ENCODE measurements at regions not wholly inside any gene's neighbourhood (a gene's known extent, or its start where the extent isn't known, plus 50 kb on each side); places are given as distances from the start of the nearest gene placed in this dataset.

GRCh38 chr6:104126315-104127005, 733.3 kb downstream of the HACE1 start:
- no peaks in the 10 kb centered on the region for H3K9me3 ChIP-seq (ENCODE audit: control insufficient read depth, low read length)
- H3K36me3 ChIP-seq (ENCODE audit: control insufficient read depth, insufficient read depth, low read length): no peaks in the 10 kb centered on the region
- DNase-seq: no peak
- no peaks in the 10 kb centered on the region for H3K27me3 ChIP-seq (replicated peaks; ENCODE audit: control insufficient read depth, insufficient read depth, low read length, poor library complexity, severe bottlenecking)
- H3K4me1 ChIP-seq (ENCODE audit: control insufficient read depth, insufficient read depth, low read length, poor library complexity, severe bottlenecking): no peaks in the 10 kb centered on the region
- no peak overlapping the region for H3K4me3 ChIP-seq (ENCODE audit: insufficient read depth, low read depth, low read length, poor library complexity, severe bottlenecking)
- no peak overlapping the region for H3K27ac ChIP-seq (ENCODE audit: insufficient read depth, low read length, poor library complexity, severe bottlenecking)

GRCh38 chr6:104123227-104123626, 736.5 kb downstream of the HACE1 start:
- Histone ChIP-seq H3K4me1 (ENCODE audit: control insufficient read depth, insufficient read depth, low read length, poor library complexity, severe bottlenecking) (no peaks in the 10 kb centered on the region), H3K9me3 (ENCODE audit: control insufficient read depth, low read length) (no peaks in the 10 kb centered on the region), H3K4me3 (ENCODE audit: insufficient read depth, low read depth, low read length, poor library complexity, severe bottlenecking) (no peak overlapping the region), H3K27me3 (replicated peaks; ENCODE audit: control insufficient read depth, insufficient read depth, low read length, poor library complexity, severe bottlenecking) (no peaks in the 10 kb centered on the region), H3K27ac (ENCODE audit: insufficient read depth, low read length, poor library complexity, severe bottlenecking) (no peak overlapping the region), H3K36me3 (ENCODE audit: control insufficient read depth, insufficient read depth, low read length) (no peaks in the 10 kb centered on the region)
- no peak for DNase-seq

DNA sequence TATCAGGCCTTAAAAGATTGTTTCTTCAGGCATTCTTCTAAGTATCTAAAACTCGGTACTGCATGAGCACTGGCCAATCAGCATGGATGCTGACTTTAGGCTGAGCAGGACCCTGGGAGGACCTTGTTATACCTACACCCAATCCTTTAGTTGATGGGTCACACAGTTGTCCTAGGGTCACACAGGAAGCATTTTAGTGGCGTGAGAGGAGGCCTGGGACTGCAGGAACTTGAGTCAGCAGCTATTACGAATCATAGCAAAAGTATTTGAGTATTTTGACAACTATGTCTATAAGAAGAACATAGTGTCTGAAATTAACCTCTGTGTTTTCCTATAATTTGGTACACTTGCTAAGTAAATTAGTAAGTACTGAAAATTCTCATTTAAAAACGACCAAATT, 741.4 kb downstream of the HACE1 start:
- Histone ChIP-seq H3K27ac (ENCODE audit: insufficient read depth, low read length, poor library complexity, severe bottlenecking) (no peak overlapping the region), H3K4me3 (ENCODE audit: insufficient read depth, low read depth, low read length, poor library complexity, severe bottlenecking) (no peak overlapping the region), H3K9me3 (ENCODE audit: control insufficient read depth, low read length) (no peaks in the 10 kb centered on the region), H3K36me3 (ENCODE audit: control insufficient read depth, insufficient read depth, low read length) (no peaks in the 10 kb centered on the region), H3K27me3 (replicated peaks; ENCODE audit: control insufficient read depth, insufficient read depth, low read length, poor library complexity, severe bottlenecking) (no peaks in the 10 kb centered on the region), H3K4me1 (ENCODE audit: control insufficient read depth, insufficient read depth, low read length, poor library complexity, severe bottlenecking) (no peaks in the 10 kb centered on the region)
- DNase-seq: no peak

GRCh38 chr6:104109806-104110205, 749.9 kb downstream of the HACE1 start:
- no peaks in the 10 kb centered on the region for H3K27me3 ChIP-seq (replicated peaks; ENCODE audit: control insufficient read depth, insufficient read depth, low read length, poor library complexity, severe bottlenecking)
- H3K4me1 ChIP-seq (ENCODE audit: control insufficient read depth, insufficient read depth, low read length, poor library complexity, severe bottlenecking): no peaks in the 10 kb centered on the region
- H3K4me3 ChIP-seq (ENCODE audit: insufficient read depth, low read depth, low read length, poor library complexity, severe bottlenecking): no peak overlapping the region
- no peaks in the 10 kb centered on the region for H3K9me3 ChIP-seq (ENCODE audit: control insufficient read depth, low read length)
- no peak for DNase-seq
- no peaks in the 10 kb centered on the region for H3K36me3 ChIP-seq (ENCODE audit: control insufficient read depth, insufficient read depth, low read length)
- no peak overlapping the region for H3K27ac ChIP-seq (ENCODE audit: insufficient read depth, low read length, poor library complexity, severe bottlenecking)

- no peaks in the 10 kb centered on the region for H3K4me1 ChIP-seq (ENCODE audit: control insufficient read depth, insufficient read depth, low read length, poor library complexity, severe bottlenecking)
- H3K27ac ChIP-seq (ENCODE audit: insufficient read depth, low read length, poor library complexity, severe bottlenecking): no peak overlapping the region
- H3K4me3 ChIP-seq (ENCODE audit: insufficient read depth, low read depth, low read length, poor library complexity, severe bottlenecking): no peak overlapping the region
- H3K27me3 ChIP-seq (replicated peaks; ENCODE audit: control insufficient read depth, insufficient read depth, low read length, poor library complexity, severe bottlenecking): no peaks in the 10 kb centered on the region
- no peaks in the 10 kb centered on the region for H3K36me3 ChIP-seq (ENCODE audit: control insufficient read depth, insufficient read depth, low read length)
- no peaks in the 10 kb centered on the region for H3K9me3 ChIP-seq (ENCODE audit: control insufficient read depth, low read length)
- DNase-seq: no peak
Measured at GRCh38 chr6:104108634-104109033, 751.1 kb downstream of the HACE1 start.

DNA sequence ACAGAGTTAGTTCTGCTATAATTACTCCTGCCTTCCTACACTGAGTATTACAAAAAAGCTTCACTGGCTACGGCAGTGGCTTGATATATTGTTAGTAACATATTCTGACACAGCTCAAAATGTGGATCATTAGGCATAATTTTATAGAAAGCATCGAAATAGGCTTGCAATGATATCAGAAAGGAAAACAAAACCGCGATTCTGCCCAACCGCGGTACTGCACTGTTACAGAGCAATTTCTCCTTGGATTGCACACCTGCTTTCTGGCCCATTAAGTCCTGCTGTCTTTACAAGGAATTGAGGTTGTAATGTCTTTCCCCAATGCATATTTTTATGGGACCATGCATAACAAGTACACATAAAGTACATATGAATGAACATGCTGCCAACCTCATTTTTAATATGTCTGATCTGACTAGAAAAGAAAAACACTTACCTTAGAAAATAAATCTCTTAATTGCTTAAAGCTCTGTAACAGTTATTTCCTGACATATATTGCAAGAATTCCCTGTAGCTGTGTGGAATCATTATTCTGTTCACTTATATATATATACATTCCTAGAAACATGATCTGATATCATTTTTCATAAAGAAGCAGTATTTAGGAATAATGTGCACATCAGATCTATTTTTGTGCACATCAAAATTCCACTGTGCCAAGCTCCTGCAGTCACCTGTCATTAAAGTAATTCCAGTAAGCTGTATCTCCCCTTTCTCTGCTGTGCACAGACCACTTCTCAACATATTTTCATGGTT, 763.9 kb downstream of the HACE1 start:
- no peaks in the 10 kb centered on the region for H3K27me3 ChIP-seq (replicated peaks; ENCODE audit: control insufficient read depth, insufficient read depth, low read length, poor library complexity, severe bottlenecking)
- no peaks in the 10 kb centered on the region for H3K9me3 ChIP-seq (ENCODE audit: control insufficient read depth, low read length)
- no peaks in the 10 kb centered on the region for H3K4me1 ChIP-seq (ENCODE audit: control insufficient read depth, insufficient read depth, low read length, poor library complexity, severe bottlenecking)
- no peak overlapping the region for H3K27ac ChIP-seq (ENCODE audit: insufficient read depth, low read length, poor library complexity, severe bottlenecking)
- no peaks in the 10 kb centered on the region for H3K36me3 ChIP-seq (ENCODE audit: control insufficient read depth, insufficient read depth, low read length)
- H3K4me3 ChIP-seq (ENCODE audit: insufficient read depth, low read depth, low read length, poor library complexity, severe bottlenecking): no peak overlapping the region
- no peak for DNase-seq

DNA sequence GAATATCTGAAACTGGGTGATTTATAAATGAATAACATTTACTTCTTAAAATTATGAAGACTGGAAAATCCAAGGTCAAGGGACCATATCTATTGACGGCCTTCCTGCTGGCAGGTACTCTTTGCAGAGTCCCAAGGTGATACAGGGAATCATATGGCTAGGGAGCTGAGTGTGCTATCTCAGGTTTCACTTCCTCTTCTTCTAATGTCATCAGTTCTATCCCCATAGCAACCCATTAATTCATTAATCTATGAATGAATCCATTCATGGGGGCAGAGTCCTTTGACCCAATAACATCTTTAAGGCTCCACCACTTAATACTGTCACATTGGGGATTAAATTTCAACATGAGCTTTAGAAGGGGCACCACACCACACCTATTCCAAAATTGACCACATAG, 772.0 kb downstream of the HACE1 start:
- Histone ChIP-seq H3K4me3 (ENCODE audit: insufficient read depth, low read depth, low read length, poor library complexity, severe bottlenecking) (no peak overlapping the region), H3K4me1 (ENCODE audit: control insufficient read depth, insufficient read depth, low read length, poor library complexity, severe bottlenecking) (no peaks in the 10 kb centered on the region), H3K27ac (ENCODE audit: insufficient read depth, low read length, poor library complexity, severe bottlenecking) (no peak overlapping the region), H3K27me3 (replicated peaks; ENCODE audit: control insufficient read depth, insufficient read depth, low read length, poor library complexity, severe bottlenecking) (no peaks in the 10 kb centered on the region), H3K9me3 (ENCODE audit: control insufficient read depth, low read length) (no peaks in the 10 kb centered on the region), H3K36me3 (ENCODE audit: control insufficient read depth, insufficient read depth, low read length) (no peaks in the 10 kb centered on the region)
- DNase-seq: no peak

DNA sequence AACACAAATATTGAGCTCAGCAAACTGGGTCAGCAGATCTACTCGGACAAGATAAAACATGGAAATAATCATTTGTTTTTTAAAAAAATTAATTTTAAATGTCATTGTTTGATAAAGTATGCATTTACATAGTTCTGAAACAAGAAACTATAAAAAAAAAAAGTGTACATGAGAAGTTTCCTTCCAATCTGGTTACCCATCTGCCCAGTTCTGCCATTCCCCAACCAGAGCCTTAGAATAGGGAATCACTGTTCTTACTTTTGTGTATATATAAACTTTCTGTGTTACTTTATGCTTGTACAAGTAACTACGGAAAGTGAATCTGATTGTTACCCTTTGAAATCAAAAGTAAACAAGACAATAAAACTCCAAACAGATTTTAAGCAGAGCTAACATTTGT, 791.4 kb downstream of the HACE1 start:
- H3K9me3 ChIP-seq (ENCODE audit: control insufficient read depth, low read length): no peaks in the 10 kb centered on the region
- DNase-seq: no peak
- no peaks in the 10 kb centered on the region for H3K27me3 ChIP-seq (replicated peaks; ENCODE audit: control insufficient read depth, insufficient read depth, low read length, poor library complexity, severe bottlenecking)
- H3K36me3 ChIP-seq (ENCODE audit: control insufficient read depth, insufficient read depth, low read length): no peaks in the 10 kb centered on the region
- no peak overlapping the region for H3K4me3 ChIP-seq (ENCODE audit: insufficient read depth, low read depth, low read length, poor library complexity, severe bottlenecking)
- no peaks in the 10 kb centered on the region for H3K4me1 ChIP-seq (ENCODE audit: control insufficient read depth, insufficient read depth, low read length, poor library complexity, severe bottlenecking)
- no peak overlapping the region for H3K27ac ChIP-seq (ENCODE audit: insufficient read depth, low read length, poor library complexity, severe bottlenecking)

DNA sequence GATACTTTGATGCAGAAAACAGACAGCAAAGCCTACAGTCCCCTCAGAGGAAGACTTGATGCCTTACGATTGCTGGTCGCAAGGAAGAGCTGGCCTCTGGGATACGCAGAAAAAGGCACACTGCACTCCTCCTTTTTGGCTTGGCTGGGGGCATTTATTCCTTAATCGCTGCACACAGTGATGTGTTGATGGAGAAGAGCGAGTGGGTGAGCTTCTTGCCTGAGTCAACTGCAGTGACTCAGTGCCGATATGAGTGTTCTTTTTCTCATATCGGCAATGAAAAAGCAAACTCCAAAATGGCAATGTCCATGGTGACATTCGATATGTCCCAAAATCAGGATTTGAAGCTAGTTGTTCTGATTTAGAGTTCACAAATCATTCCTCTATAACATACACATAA, 794.8 kb downstream of the HACE1 start:
- H3K27ac ChIP-seq (ENCODE audit: insufficient read depth, low read length, poor library complexity, severe bottlenecking): no peak overlapping the region
- H3K4me3 ChIP-seq (ENCODE audit: insufficient read depth, low read depth, low read length, poor library complexity, severe bottlenecking): no peak overlapping the region
- no peaks in the 10 kb centered on the region for H3K27me3 ChIP-seq (replicated peaks; ENCODE audit: control insufficient read depth, insufficient read depth, low read length, poor library complexity, severe bottlenecking)
- H3K9me3 ChIP-seq (ENCODE audit: control insufficient read depth, low read length): no peaks in the 10 kb centered on the region
- no peak for DNase-seq
- H3K36me3 ChIP-seq (ENCODE audit: control insufficient read depth, insufficient read depth, low read length): no peaks in the 10 kb centered on the region
- H3K4me1 ChIP-seq (ENCODE audit: control insufficient read depth, insufficient read depth, low read length, poor library complexity, severe bottlenecking): no peaks in the 10 kb centered on the region

- Histone ChIP-seq H3K4me3 (ENCODE audit: insufficient read depth, low read depth, low read length, poor library complexity, severe bottlenecking) (no peak overlapping the region), H3K4me1 (ENCODE audit: control insufficient read depth, insufficient read depth, low read length, poor library complexity, severe bottlenecking) (no peaks in the 10 kb centered on the region), H3K36me3 (ENCODE audit: control insufficient read depth, insufficient read depth, low read length) (no peaks in the 10 kb centered on the region), H3K27me3 (replicated peaks; ENCODE audit: control insufficient read depth, insufficient read depth, low read length, poor library complexity, severe bottlenecking) (no peaks in the 10 kb centered on the region), H3K27ac (ENCODE audit: insufficient read depth, low read length, poor library complexity, severe bottlenecking) (no peak overlapping the region), H3K9me3 (ENCODE audit: control insufficient read depth, low read length) (no peaks in the 10 kb centered on the region)
- no peak for DNase-seq
Measured at GRCh38 chr6:104050455-104050854, 809.3 kb downstream of the HACE1 start.

Data from effector memory CD4-positive, alpha-beta T cell (primary cell).